Body of pancreas (tissue), 4 donors: ENCODE measurements at regions not wholly inside any gene's neighbourhood (a gene's known extent, or its start where the extent isn't known, plus 50 kb on each side); places are given as distances from the start of the nearest gene placed in this dataset.

ENCODE experiments used
- POLR2A ChIP-seq, 3 donors: fragments of 450-650 bp; IDR thresholded peaks; one replicate each; pipeline ENCODE4 v1.6.1; 2016; ENCODE audit warnings: antibody characterized with exemption in 3 of 3, mild to moderate bottlenecking in 2 of 3
- TF ChIP-seq, protein P1 (sequence below), 7 experiments: fragments of 450-650 bp in 4 of 7; fragments of 200-600 bp in 3 of 7; sonication (generic) in 3 of 7; IDR thresholded peaks; one replicate each; pipeline ENCODE4 v1.5.1; 2016 to 2019; ENCODE audit warnings: antibody characterized with exemption in 7 of 7

- TF ChIP-seq, protein P1, sequence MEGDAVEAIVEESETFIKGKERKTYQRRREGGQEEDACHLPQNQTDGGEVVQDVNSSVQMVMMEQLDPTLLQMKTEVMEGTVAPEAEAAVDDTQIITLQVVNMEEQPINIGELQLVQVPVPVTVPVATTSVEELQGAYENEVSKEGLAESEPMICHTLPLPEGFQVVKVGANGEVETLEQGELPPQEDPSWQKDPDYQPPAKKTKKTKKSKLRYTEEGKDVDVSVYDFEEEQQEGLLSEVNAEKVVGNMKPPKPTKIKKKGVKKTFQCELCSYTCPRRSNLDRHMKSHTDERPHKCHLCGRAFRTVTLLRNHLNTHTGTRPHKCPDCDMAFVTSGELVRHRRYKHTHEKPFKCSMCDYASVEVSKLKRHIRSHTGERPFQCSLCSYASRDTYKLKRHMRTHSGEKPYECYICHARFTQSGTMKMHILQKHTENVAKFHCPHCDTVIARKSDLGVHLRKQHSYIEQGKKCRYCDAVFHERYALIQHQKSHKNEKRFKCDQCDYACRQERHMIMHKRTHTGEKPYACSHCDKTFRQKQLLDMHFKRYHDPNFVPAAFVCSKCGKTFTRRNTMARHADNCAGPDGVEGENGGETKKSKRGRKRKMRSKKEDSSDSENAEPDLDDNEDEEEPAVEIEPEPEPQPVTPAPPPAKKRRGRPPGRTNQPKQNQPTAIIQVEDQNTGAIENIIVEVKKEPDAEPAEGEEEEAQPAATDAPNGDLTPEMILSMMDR (IDR thresholded peaks at IDR 0.05): no peak
- no peak for TF ChIP-seq POLR2A (IDR thresholded peaks at IDR 0.05)
These were observed 154.1 kb upstream of the THUMPD2 start for GRCh38 chr2:39933196-39933595.
